Ishikawa (cell line): ENCODE measurements at regions not wholly inside any gene's neighbourhood (a gene's known extent, or its start where the extent isn't known, plus 50 kb on each side); places are given as distances from the start of the nearest gene placed in this dataset.

Experiments
- CEBPB ChIP-seq: IDR thresholded peaks from 2 replicates; pipeline ENCODE4 v1.6.1; 2012
- CREB1 ChIP-seq: IDR thresholded peaks from 2 replicates; pipeline ENCODE4 v1.6.1; 2012; ENCODE audit warnings: low read depth
- EGR1 ChIP-seq: IDR thresholded peaks from 2 replicates; pipeline ENCODE4 v1.6.1; 2012
- EP300 ChIP-seq: IDR thresholded peaks from 2 replicates; pipeline ENCODE4 v1.6.1; 2012; ENCODE audit warnings: borderline replicate concordance
- FOXM1 ChIP-seq: IDR thresholded peaks from 2 replicates; pipeline ENCODE4 v1.6.1; 2012; ENCODE audit warnings: low read depth, borderline replicate concordance
- NFIC ChIP-seq: IDR thresholded peaks from 2 replicates; pipeline ENCODE4 v1.6.1; 2012
- RAD21 ChIP-seq: IDR thresholded peaks from 2 replicates; pipeline ENCODE4 v1.6.1; 2012; ENCODE audit warnings: low read depth
- TAF1 ChIP-seq: IDR thresholded peaks from 2 replicates; pipeline ENCODE4 v1.6.1; 2012; ENCODE audit warnings: low read depth, mild to moderate bottlenecking
- TCF12 ChIP-seq: IDR thresholded peaks from 2 replicates; pipeline ENCODE4 v1.6.1; 2012; ENCODE audit warnings: low read depth
- TEAD4 ChIP-seq: IDR thresholded peaks from 2 replicates; pipeline ENCODE4 v1.6.1; 2012
- YY1 ChIP-seq: IDR thresholded peaks from 2 replicates; pipeline ENCODE4 v1.6.1; 2012; ENCODE audit warnings: low read depth
- ZBTB7A ChIP-seq: IDR thresholded peaks from 2 replicates; pipeline ENCODE4 v1.6.1; 2012; ENCODE audit warnings: low read depth
- TF ChIP-seq, protein P1 (sequence below): IDR thresholded peaks from 2 replicates; pipeline ENCODE4 v1.6.1; 2012; ENCODE audit warnings: low read depth, mild to moderate bottlenecking
- TF ChIP-seq, protein P2 (sequence below): IDR thresholded peaks from 2 replicates; pipeline ENCODE4 v1.6.1; 2012
- TF ChIP-seq, protein P3 (sequence below): IDR thresholded peaks from 2 replicates; pipeline ENCODE4 v1.6.1; 2012

GRCh38 chr2:78925258-78925657, 100.2 kb upstream of the REG3G start:
- TF ChIP-seq, protein P1, sequence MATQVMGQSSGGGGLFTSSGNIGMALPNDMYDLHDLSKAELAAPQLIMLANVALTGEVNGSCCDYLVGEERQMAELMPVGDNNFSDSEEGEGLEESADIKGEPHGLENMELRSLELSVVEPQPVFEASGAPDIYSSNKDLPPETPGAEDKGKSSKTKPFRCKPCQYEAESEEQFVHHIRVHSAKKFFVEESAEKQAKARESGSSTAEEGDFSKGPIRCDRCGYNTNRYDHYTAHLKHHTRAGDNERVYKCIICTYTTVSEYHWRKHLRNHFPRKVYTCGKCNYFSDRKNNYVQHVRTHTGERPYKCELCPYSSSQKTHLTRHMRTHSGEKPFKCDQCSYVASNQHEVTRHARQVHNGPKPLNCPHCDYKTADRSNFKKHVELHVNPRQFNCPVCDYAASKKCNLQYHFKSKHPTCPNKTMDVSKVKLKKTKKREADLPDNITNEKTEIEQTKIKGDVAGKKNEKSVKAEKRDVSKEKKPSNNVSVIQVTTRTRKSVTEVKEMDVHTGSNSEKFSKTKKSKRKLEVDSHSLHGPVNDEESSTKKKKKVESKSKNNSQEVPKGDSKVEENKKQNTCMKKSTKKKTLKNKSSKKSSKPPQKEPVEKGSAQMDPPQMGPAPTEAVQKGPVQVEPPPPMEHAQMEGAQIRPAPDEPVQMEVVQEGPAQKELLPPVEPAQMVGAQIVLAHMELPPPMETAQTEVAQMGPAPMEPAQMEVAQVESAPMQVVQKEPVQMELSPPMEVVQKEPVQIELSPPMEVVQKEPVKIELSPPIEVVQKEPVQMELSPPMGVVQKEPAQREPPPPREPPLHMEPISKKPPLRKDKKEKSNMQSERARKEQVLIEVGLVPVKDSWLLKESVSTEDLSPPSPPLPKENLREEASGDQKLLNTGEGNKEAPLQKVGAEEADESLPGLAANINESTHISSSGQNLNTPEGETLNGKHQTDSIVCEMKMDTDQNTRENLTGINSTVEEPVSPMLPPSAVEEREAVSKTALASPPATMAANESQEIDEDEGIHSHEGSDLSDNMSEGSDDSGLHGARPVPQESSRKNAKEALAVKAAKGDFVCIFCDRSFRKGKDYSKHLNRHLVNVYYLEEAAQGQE = no peak
- no peak for TF ChIP-seq TCF12
- no peak for TF ChIP-seq ZBTB7A
- no peak for TF ChIP-seq YY1
- TF ChIP-seq CREB1 = no peak
- TF ChIP-seq RAD21 = no peak
- TF ChIP-seq EGR1 = no peak
- no peak for TF ChIP-seq NFIC
- no peak for TF ChIP-seq CEBPB
- no peak for TF ChIP-seq TAF1
- TF ChIP-seq EP300 = no peak
- TF ChIP-seq FOXM1 = no peak

- TF ChIP-seq TCF12 (no peak), EGR1 (no peak), EP300 (no peak), TEAD4 (no peak), NFIC (no peak), RAD21 (no peak), CEBPB (no peak), TAF1 (no peak), YY1 (no peak), CREB1 (no peak), FOXM1 (no peak), ZBTB7A (no peak)
- TF ChIP-seq, protein P2, sequence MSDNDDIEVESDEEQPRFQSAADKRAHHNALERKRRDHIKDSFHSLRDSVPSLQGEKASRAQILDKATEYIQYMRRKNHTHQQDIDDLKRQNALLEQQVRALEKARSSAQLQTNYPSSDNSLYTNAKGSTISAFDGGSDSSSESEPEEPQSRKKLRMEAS = no peak
- TF ChIP-seq, protein P3, sequence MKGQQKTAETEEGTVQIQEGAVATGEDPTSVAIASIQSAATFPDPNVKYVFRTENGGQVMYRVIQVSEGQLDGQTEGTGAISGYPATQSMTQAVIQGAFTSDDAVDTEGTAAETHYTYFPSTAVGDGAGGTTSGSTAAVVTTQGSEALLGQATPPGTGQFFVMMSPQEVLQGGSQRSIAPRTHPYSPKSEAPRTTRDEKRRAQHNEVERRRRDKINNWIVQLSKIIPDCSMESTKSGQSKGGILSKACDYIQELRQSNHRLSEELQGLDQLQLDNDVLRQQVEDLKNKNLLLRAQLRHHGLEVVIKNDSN = no peak
- TF ChIP-seq, protein P1 = no peak
Observed at GRCh38 chr2:78928502-78928901, 97.0 kb upstream of the REG3G start.

GRCh38 chr2:78940998-78941397, 84.5 kb upstream of the REG3G start:
- TF ChIP-seq ZBTB7A = no peak
- TF ChIP-seq TCF12 = no peak
- TF ChIP-seq EGR1 = no peak
- no peak for TF ChIP-seq YY1
- TF ChIP-seq, protein P3 = no peak
- no peak for TF ChIP-seq TAF1
- no peak for TF ChIP-seq RAD21
- TF ChIP-seq EP300 = no peak
- no peak for TF ChIP-seq FOXM1
- no peak for TF ChIP-seq NFIC

- TF ChIP-seq, protein P3 = no peak
Observed at GRCh38 chr2:78941751-78942150, 83.8 kb upstream of the REG3G start.

- TF ChIP-seq TCF12 (no peak), ZBTB7A (no peak), NFIC (no peak), TAF1 (no peak), TEAD4 (no peak)
- TF ChIP-seq, protein P1 = no peak
Observed at GRCh38 chr2:78963881-78964280, 61.6 kb upstream of the REG3G start.
